Loucy (cell line): ENCODE measurements at regions not wholly inside any gene's neighbourhood (a gene's known extent, or its start where the extent isn't known, plus 50 kb on each side); places are given as distances from the start of the nearest gene placed in this dataset.

Experiments used
- H2AFZ ChIP-seq: fragments of 200-600 bp; sonication (generic); 2 replicates; pipeline ENCODE4 v1.6.0; 2016; ENCODE audit warnings: antibody characterized with exemption, mild to moderate bottlenecking, low read length, moderate library complexity
- H3F3A ChIP-seq: fragments of 200-600 bp; 2 replicates; pipeline ENCODE4 v1.6.0; 2016; ENCODE audit warnings: antibody characterized with exemption, low read depth, mild to moderate bottlenecking
- H3K27me3 ChIP-seq: fragments of 200-600 bp; sonication (generic); 2 replicates; pipeline ENCODE4 v1.6.1; 2014; ENCODE audit warnings: low read length, mild to moderate bottlenecking; ENCODE audit not compliant: insufficient read depth, poor library complexity, severe bottlenecking
- H3K36me3 ChIP-seq: fragments of 200-600 bp; sonication (generic); 2 replicates; pipeline ENCODE4 v1.6.1; 2016; ENCODE audit warnings: low read length; ENCODE audit not compliant: insufficient read depth
- H3K4me1 ChIP-seq: fragments of 200-600 bp; sonication (generic); 2 replicates; pipeline ENCODE4 v1.5.1; 2014; ENCODE audit warnings: low read length, mild to moderate bottlenecking; ENCODE audit not compliant: insufficient read depth, poor library complexity, severe bottlenecking
- H3K4me2 ChIP-seq: fragments of 200-600 bp; sonication (generic); 2 replicates; pipeline ENCODE4 v1.6.0; 2014; ENCODE audit warnings: antibody characterized with exemption, low read length, low read depth, mild to moderate bottlenecking; ENCODE audit not compliant: poor library complexity, severe bottlenecking
- H3K4me3 ChIP-seq: fragments of 200-600 bp; sonication (generic); 2 replicates; pipeline ENCODE4 v1.5.1; 2014; ENCODE audit warnings: low read length, mild to moderate bottlenecking, mixed read lengths; ENCODE audit not compliant: poor library complexity, severe bottlenecking
- H3K79me2 ChIP-seq: fragments of 200-600 bp; sonication (generic); 2 replicates; pipeline ENCODE4 v1.6.1; 2014; ENCODE audit warnings: low read length; ENCODE audit not compliant: insufficient read depth
- H3K9ac ChIP-seq: fragments of 200-600 bp; sonication (generic); 2 replicates; pipeline ENCODE4 v1.6.0; 2014; ENCODE audit warnings: mild to moderate bottlenecking, low read depth, low read length, moderate library complexity; ENCODE audit not compliant: poor library complexity, severe bottlenecking
- H3K9me2 ChIP-seq: fragments of 200-600 bp; sonication (generic); replicated peaks from 2 replicates; pipeline ENCODE4 v1.6.1; 2016; ENCODE audit warnings: low read depth, low read length, mixed read lengths
- H3K9me3 ChIP-seq: fragments of 200-600 bp; sonication (generic); 2 replicates; pipeline ENCODE4 v1.6.1; 2014; ENCODE audit warnings: mild to moderate bottlenecking, antibody characterized with exemption, low read length, low read depth; ENCODE audit not compliant: insufficient read depth
- H4K20me1 ChIP-seq: fragments of 200-600 bp; sonication (generic); 2 replicates; pipeline ENCODE4 v1.6.0; 2014; ENCODE audit warnings: antibody characterized with exemption, low read length, mild to moderate bottlenecking; ENCODE audit not compliant: insufficient read depth, poor library complexity, severe bottlenecking
- CTCF ChIP-seq: fragments of 200-600 bp; sonication (generic); conservative IDR thresholded peaks from 2 replicates; pipeline ENCODE4 v1.5.1; 2014; ENCODE audit warnings: mild to moderate bottlenecking, antibody characterized with exemption, low read length
- EZH2phosphoT487 ChIP-seq: fragments of 200-600 bp; IDR thresholded peaks from 2 replicates; pipeline ENCODE4 v1.6.1; 2018; ENCODE audit warnings: antibody characterized with exemption, mild to moderate bottlenecking, moderate library complexity, borderline replicate concordance

- TF ChIP-seq CTCF (no peak), EZH2phosphoT487 (no peak)
- Histone ChIP-seq H3K4me2 (no peak overlapping the region), H3K9me3 (no peaks in the 10 kb centered on the region)
Observed at GRCh38 chr14:97178781-97179180, 381.6 kb downstream of the VRK1 start.

GRCh38 chr14:97179573-97179972 is 382.4 kb downstream of the VRK1 start:
- Histone ChIP-seq H3K4me2 (no peak overlapping the region), H3K36me3 (no peaks in the 10 kb centered on the region), H3K9ac (no peak overlapping the region), H4K20me1 (no peaks in the 10 kb centered on the region), H3K79me2 (no peaks in the 10 kb centered on the region), H3K9me2 (no peaks in the 10 kb centered on the region), H3K27me3 (no peaks in the 10 kb centered on the region), H3K4me1 (no peaks in the 10 kb centered on the region), H3K9me3 (no peaks in the 10 kb centered on the region), H3K4me3 (no peak overlapping the region), H2AFZ (no peak overlapping the region), H3F3A (no peaks in the 10 kb centered on the region)
- TF ChIP-seq EZH2phosphoT487 (no peak), CTCF (no peak)

More at GRCh38 chr14:97178781-97179180, 381.6 kb downstream of the VRK1 start:
- H3K36me3 ChIP-seq = no peaks in the 10 kb centered on the region
- no peak overlapping the region for H2AFZ ChIP-seq
- H3K4me1 ChIP-seq = no peaks in the 10 kb centered on the region
- no peak overlapping the region for H3K4me3 ChIP-seq
- no peaks in the 10 kb centered on the region for H3F3A ChIP-seq
- no peaks in the 10 kb centered on the region for H4K20me1 ChIP-seq
- H3K79me2 ChIP-seq = no peaks in the 10 kb centered on the region
- H3K9ac ChIP-seq = no peak overlapping the region
- no peaks in the 10 kb centered on the region for H3K27me3 ChIP-seq
- H3K9me2 ChIP-seq = no peaks in the 10 kb centered on the region

DNA sequence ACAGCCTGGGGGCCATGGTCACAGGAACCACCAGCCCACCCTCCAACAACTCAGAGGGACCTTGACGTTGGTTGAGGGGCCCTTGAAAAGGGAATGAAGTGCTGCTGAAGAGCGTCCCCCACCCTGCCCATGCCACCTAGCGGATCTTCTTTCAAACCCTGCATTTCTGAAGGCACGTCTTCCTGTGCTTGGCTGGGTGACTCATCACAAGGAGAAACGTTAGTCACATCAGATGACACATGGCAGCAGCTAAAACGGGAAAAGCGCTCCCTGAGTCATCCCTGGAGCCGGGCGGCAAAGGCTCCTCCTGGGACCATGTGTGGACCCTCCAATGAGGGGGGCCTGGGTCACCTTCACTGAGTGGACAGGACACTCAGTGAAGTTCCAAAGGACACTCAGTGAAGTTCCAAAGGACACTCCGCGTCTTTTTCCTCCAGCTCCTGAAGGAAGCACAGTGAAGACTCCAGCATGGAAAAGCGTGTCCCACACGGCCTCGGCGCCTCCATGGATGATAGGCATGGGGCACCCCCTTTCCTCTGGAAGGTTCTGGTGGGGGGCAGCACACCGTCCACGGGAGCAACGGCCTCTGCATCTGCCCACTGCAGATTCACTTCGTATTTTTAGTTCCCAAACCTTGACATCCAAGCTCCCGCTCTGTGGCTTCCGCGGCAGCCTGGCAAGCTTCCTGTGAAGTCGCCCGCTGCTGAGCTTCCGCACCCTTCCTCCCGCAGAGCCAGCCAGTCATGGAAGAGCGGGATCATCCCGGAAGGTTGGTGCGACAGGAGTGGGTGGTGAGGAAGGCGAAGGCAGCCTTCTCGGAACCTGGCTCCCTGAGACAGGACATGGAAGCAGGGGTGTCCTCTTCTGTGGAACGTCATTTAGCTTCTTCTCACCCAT is 383.4 kb downstream of the VRK1 start:
- Histone ChIP-seq H3K4me2 (no peak overlapping the region), H3K79me2 (no peaks in the 10 kb centered on the region), H3F3A (no peaks in the 10 kb centered on the region), H3K4me3 (no peak overlapping the region), H3K36me3 (no peaks in the 10 kb centered on the region), H3K9me2 (no peaks in the 10 kb centered on the region), H3K4me1 (no peaks in the 10 kb centered on the region), H3K9me3 (no peaks in the 10 kb centered on the region), H4K20me1 (no peaks in the 10 kb centered on the region), H2AFZ (no peak overlapping the region), H3K27me3 (no peaks in the 10 kb centered on the region), H3K9ac (no peak overlapping the region)
- no peak for TF ChIP-seq EZH2phosphoT487
- TF ChIP-seq CTCF = no peak
